ENCODE measurements at regions not wholly inside any gene's neighbourhood (a gene's known extent, or its start where the extent isn't known, plus 50 kb on each side); places are given as distances from the start of the nearest gene placed in this dataset.

GRCh38 chr16:77557385-77557784 lies 122.6 kb upstream of the ADAMTS18 start:
- TF ChIP-seq REST (IDR thresholded peaks at IDR 0.05; ENCODE audit: low read depth), result peak; percentile 37; the same call in 1 of the 2 replicates
- no peak for TF ChIP-seq TEAD4 (IDR thresholded peaks at IDR 0.05)

- TF ChIP-seq CEBPB (IDR thresholded peaks at IDR 0.05) (no peak), EP300 (IDR thresholded peaks at IDR 0.05; ENCODE audit: borderline replicate concordance) (no peak), YY1 (IDR thresholded peaks at IDR 0.05; ENCODE audit: low read depth) (no peak)
These were observed 124.0 kb upstream of the ADAMTS18 start for GRCh38 chr16:77558786-77559185.

- TF ChIP-seq TCF12 (IDR thresholded peaks at IDR 0.05; ENCODE audit: low read depth) (no peak), TEAD4 (IDR thresholded peaks at IDR 0.05) (no peak), CEBPB (IDR thresholded peaks at IDR 0.05) (no peak)
These were observed 127.7 kb upstream of the ADAMTS18 start for GRCh38 chr16:77562497-77562896.

- TF ChIP-seq REST (IDR thresholded peaks at IDR 0.05; ENCODE audit: low read depth) (no peak), FOXM1 (IDR thresholded peaks at IDR 0.05; ENCODE audit: borderline replicate concordance, low read depth) (no peak), EP300 (IDR thresholded peaks at IDR 0.05; ENCODE audit: borderline replicate concordance) (no peak), MAX (IDR thresholded peaks at IDR 0.05) (no peak)
These were observed 130.1 kb upstream of the ADAMTS18 start for GRCh38 chr16:77564791-77565390.

- no peak for TF ChIP-seq EGR1 (IDR thresholded peaks at IDR 0.05)
These were observed 134.6 kb upstream of the ADAMTS18 start for GRCh38 chr16:77569406-77569805.

- TF ChIP-seq YY1 (IDR thresholded peaks at IDR 0.05; ENCODE audit: low read depth) (no peak), CEBPB (IDR thresholded peaks at IDR 0.05) (no peak), RAD21 (IDR thresholded peaks at IDR 0.05; ENCODE audit: low read depth) (no peak), TEAD4 (IDR thresholded peaks at IDR 0.05) (no peak), TCF12 (IDR thresholded peaks at IDR 0.05; ENCODE audit: low read depth) (no peak), EGR1 (IDR thresholded peaks at IDR 0.05) (no peak), NFIC (IDR thresholded peaks at IDR 0.05) (no peak), TAF1 (IDR thresholded peaks at IDR 0.05; ENCODE audit: low read depth) (no peak), REST (IDR thresholded peaks at IDR 0.05; ENCODE audit: low read depth) (no peak), USF1 (IDR thresholded peaks at IDR 0.05) (no peak), ZBTB7A (IDR thresholded peaks at IDR 0.05; ENCODE audit: low read depth) (no peak), EP300 (IDR thresholded peaks at IDR 0.05; ENCODE audit: borderline replicate concordance) (no peak), CREB1 (IDR thresholded peaks at IDR 0.05; ENCODE audit: low read depth) (no peak), MAX (IDR thresholded peaks at IDR 0.05) (no peak), FOXM1 (IDR thresholded peaks at IDR 0.05; ENCODE audit: borderline replicate concordance, low read depth) (no peak)
These were observed 135.7 kb upstream of the ADAMTS18 start for GRCh38 chr16:77570574-77570973.

All from Ishikawa (cell line).